ENCODE measurements at regions not wholly inside any gene's neighbourhood (a gene's known extent, or its start where the extent isn't known, plus 50 kb on each side); places are given as distances from the start of the nearest gene placed in this dataset.

GRCh38 chr3:171531716-171532115, 71.5 kb upstream of the TNIK start:
- H2BK12ac ChIP-seq (ENCODE audit: insufficient read length, low read depth, low read length) = no peak overlapping the region
- H3K79me1 ChIP-seq (ENCODE audit: insufficient read depth, low read depth, low read length, poor library complexity, severe bottlenecking) = no peaks in the 10 kb centered on the region
- H3K27ac Mint-ChIP-seq = no peak overlapping the region
- no peaks in the 10 kb centered on the region for H3K9me3 ChIP-seq (ENCODE audit: control insufficient read depth, low read depth, low read length)
- H3K36me3 Mint-ChIP-seq (ENCODE audit: insufficient read depth in 1 of 3, low read depth in 3 of 3) = no peaks in the 10 kb centered on the region; a peak in 1 of 7 replicates
- H3K9ac ChIP-seq (ENCODE audit: extremely low read depth, insufficient read length, low read length) = no peak overlapping the region
- WGBS (ENCODE audit: extremely low coverage, insufficient read length, low lambda C conversion rate) = no CpG with 5 or more reads among the region's 2 CpGs
- H2BK20ac ChIP-seq (ENCODE audit: low read depth, low read length, poor library complexity, severe bottlenecking) = no peak overlapping the region
- H3K4me3 Mint-ChIP-seq = no peak overlapping the region
- H3K4me2 ChIP-seq (ENCODE audit: insufficient read depth, insufficient read length, low read length) = no peak overlapping the region
- peaks cover 9% of the 10 kb centered on the region in 2 experiments for H3K4me1 Mint-ChIP-seq
- H3K14ac ChIP-seq (ENCODE audit: insufficient read depth, low read length) = no peak overlapping the region
- H3K56ac ChIP-seq (ENCODE audit: insufficient read length, low read depth, low read length) = no peak overlapping the region
- H4K5ac ChIP-seq (ENCODE audit: insufficient read length, low read depth, low read length) = no peak overlapping the region
- H2BK5ac ChIP-seq (ENCODE audit: insufficient read length, low read length) = no peak overlapping the region
- TF ChIP-seq, protein P1, sequence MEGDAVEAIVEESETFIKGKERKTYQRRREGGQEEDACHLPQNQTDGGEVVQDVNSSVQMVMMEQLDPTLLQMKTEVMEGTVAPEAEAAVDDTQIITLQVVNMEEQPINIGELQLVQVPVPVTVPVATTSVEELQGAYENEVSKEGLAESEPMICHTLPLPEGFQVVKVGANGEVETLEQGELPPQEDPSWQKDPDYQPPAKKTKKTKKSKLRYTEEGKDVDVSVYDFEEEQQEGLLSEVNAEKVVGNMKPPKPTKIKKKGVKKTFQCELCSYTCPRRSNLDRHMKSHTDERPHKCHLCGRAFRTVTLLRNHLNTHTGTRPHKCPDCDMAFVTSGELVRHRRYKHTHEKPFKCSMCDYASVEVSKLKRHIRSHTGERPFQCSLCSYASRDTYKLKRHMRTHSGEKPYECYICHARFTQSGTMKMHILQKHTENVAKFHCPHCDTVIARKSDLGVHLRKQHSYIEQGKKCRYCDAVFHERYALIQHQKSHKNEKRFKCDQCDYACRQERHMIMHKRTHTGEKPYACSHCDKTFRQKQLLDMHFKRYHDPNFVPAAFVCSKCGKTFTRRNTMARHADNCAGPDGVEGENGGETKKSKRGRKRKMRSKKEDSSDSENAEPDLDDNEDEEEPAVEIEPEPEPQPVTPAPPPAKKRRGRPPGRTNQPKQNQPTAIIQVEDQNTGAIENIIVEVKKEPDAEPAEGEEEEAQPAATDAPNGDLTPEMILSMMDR (conservative IDR thresholded peaks at IDR 0.05) = no peak
- no peak overlapping the region for H3K4ac ChIP-seq (ENCODE audit: low read depth, low read length)
- H3K18ac ChIP-seq (ENCODE audit: insufficient read length, low read depth, low read length) = no peak overlapping the region
- no peaks in the 10 kb centered on the region for H3K23me2 ChIP-seq (ENCODE audit: insufficient read length, low read depth, low read length, poor library complexity, severe bottlenecking)
- H2AFZ ChIP-seq (ENCODE audit: low read length) = no peak overlapping the region
- H3T11ph ChIP-seq (ENCODE audit: low read length) = no peak overlapping the region
- 0 out of 2 replicates have a peak, but pooled peaks cover 1% of the 10 kb centered on the region for H3K79me2 ChIP-seq (ENCODE audit: insufficient read depth, low read length)
- H3K23ac ChIP-seq (ENCODE audit: insufficient read length, low read depth, low read length) = no peak overlapping the region
- no peak overlapping the region for H4K91ac ChIP-seq (ENCODE audit: insufficient read length, low read depth, low read length)
- no peaks in the 10 kb centered on the region for H4K20me1 ChIP-seq (ENCODE audit: control insufficient read depth, insufficient read depth, insufficient read length)
- no peak overlapping the region for H3K27ac ChIP-seq (ENCODE audit: insufficient read length, low read depth, low read length)
- no peak overlapping the region for H4K8ac ChIP-seq (replicated peaks; ENCODE audit: insufficient read length, low read depth, low read length)
- H3K9me3 Mint-ChIP-seq = peaks cover 0 to 3% of the 10 kb centered on the region in 2 experiments; a peak in 1 of 5 replicates
- no peaks in the 10 kb centered on the region for H3K27me3 ChIP-seq (ENCODE audit: insufficient read depth, low read length)
- H3K4me1 ChIP-seq (ENCODE audit: insufficient read depth, low read length) = peaks cover 4% of the 10 kb centered on the region; the same call in 1 of the 2 replicates
- H2BK120ac ChIP-seq (ENCODE audit: low read depth, low read length, poor library complexity, severe bottlenecking) = no peak overlapping the region
- H3K27me3 Mint-ChIP-seq (ENCODE audit: low read depth) = no peaks in the 10 kb centered on the region; the same call in 1 of the 2 replicates
- no peak overlapping the region for H2BK15ac ChIP-seq (ENCODE audit: low read depth, low read length)
- DNase-seq = no peak
- no peak overlapping the region for H2AK5ac ChIP-seq (ENCODE audit: insufficient read length, low read length)
